AG04450 (cell line): ENCODE measurements at regions not wholly inside any gene's neighbourhood (a gene's known extent, or its start where the extent isn't known, plus 50 kb on each side); places are given as distances from the start of the nearest gene placed in this dataset.

ENCODE experiments used
- CTCF ChIA-PET: fragments of 300-600, 350-600 bp; formaldehyde crosslinking; extraction: SDS; loops from one replicate; lab custom pipeline; 2022; ENCODE audit warnings: antibody characterized with exemption, inconsistent platforms; lab: Charles Lee
- POLR2A ChIA-PET: fragments of 350-600 bp; formaldehyde crosslinking; extraction: SDS; loops from one replicate; lab custom pipeline; 2021; ENCODE audit warnings: antibody characterized with exemption, inconsistent platforms; lab: Yijun Ruan, JAX
- DNase-seq: peaks from one replicate; pipeline ENCODE4 v3.0.0-alpha.2; 2011; ENCODE audit warnings: low read depth, low spot score
- H3K27ac ChIP-seq: one replicate; pipeline ENCODE4 v1.5.1; 2012; ENCODE audit warnings: low read depth, low read length, control low read depth
- H3K27me3 ChIP-seq: one replicate; pipeline ENCODE4 v1.6.0; 2012; ENCODE audit warnings: low read length; ENCODE audit not compliant: control insufficient read depth, insufficient read depth
- H3K4me3 ChIP-seq: 2 replicates; pipeline ENCODE4 v1.5.1; 2011; ENCODE audit warnings: mild to moderate bottlenecking, low read depth, low read length, control low read depth
- H3K9me3 ChIP-seq: 2 replicates; pipeline ENCODE4 v1.5.1; 2012; ENCODE audit warnings: low read length; ENCODE audit not compliant: control insufficient read depth, insufficient read depth
- TF ChIP-seq, protein P1 (sequence below): IDR thresholded peaks from 2 replicates; pipeline ENCODE4 v1.5.1; 2011; ENCODE audit warnings: low read depth, low read length, control low read depth, inconsistent platforms

GRCh38 chr1:117284399-117285215 is 73.9 kb upstream of the VTCN1 start:
- TF ChIP-seq, protein P1, sequence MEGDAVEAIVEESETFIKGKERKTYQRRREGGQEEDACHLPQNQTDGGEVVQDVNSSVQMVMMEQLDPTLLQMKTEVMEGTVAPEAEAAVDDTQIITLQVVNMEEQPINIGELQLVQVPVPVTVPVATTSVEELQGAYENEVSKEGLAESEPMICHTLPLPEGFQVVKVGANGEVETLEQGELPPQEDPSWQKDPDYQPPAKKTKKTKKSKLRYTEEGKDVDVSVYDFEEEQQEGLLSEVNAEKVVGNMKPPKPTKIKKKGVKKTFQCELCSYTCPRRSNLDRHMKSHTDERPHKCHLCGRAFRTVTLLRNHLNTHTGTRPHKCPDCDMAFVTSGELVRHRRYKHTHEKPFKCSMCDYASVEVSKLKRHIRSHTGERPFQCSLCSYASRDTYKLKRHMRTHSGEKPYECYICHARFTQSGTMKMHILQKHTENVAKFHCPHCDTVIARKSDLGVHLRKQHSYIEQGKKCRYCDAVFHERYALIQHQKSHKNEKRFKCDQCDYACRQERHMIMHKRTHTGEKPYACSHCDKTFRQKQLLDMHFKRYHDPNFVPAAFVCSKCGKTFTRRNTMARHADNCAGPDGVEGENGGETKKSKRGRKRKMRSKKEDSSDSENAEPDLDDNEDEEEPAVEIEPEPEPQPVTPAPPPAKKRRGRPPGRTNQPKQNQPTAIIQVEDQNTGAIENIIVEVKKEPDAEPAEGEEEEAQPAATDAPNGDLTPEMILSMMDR, result peak; percentile 74
- no peaks in the 10 kb centered on the region for H3K27me3 ChIP-seq
- no peaks in the 10 kb centered on the region for H3K9me3 ChIP-seq
- no peak overlapping the region for H3K4me3 ChIP-seq
- DNase-seq, result peak; percentile 50
- H3K27ac ChIP-seq, result no peak overlapping the region
- ChIA-PET POLR2A (interaction anchor here (0.7 to 0.9 kb wide), 2 partner anchors 163 to 217 kb away, joined by 3 read pairs; no protein-coding TSS in a partner anchor), CTCF (interaction anchor here (0.5 to 11.9 kb wide), 47 partner anchors 8 to 560 kb away, joined by 3 to 381 read pairs (median 4); partner anchors contain the start of genes TRIM45 and TTF2)

DNA sequence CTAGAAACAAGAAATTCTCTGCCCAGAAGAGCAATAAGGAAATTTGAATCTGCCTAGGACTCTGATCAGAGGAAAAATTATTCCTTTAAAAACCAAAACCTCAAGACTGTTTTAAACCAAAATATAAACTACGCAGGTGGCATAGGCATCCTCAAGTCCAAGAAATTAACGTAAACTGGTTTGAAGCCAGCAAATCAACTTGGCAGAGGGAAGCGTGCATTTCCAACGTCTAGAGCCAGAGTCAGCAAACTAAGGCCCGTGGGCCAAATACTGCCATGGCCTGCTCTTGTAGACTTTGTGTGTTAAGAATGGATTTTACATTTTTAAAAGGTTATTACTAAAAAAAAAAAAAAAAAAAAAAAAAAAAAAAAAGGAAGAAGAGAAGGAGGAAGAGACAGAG is 67.8 kb upstream of the VTCN1 start:
- TF ChIP-seq, protein P1, result no peak
- H3K27ac ChIP-seq, result no peak overlapping the region
- no peaks in the 10 kb centered on the region for H3K9me3 ChIP-seq
- H3K4me3 ChIP-seq, result no peak overlapping the region
- ChIA-PET POLR2A (no interaction called here), CTCF (interaction anchor here (1.1 to 2.6 kb wide), 2 partner anchors 210 to 218 kb away, joined by 3 to 10 read pairs; partner anchors contain the start of gene TTF2)
- no peak for DNase-seq
- H3K27me3 ChIP-seq, result peaks cover 2% of the 10 kb centered on the region

DNA sequence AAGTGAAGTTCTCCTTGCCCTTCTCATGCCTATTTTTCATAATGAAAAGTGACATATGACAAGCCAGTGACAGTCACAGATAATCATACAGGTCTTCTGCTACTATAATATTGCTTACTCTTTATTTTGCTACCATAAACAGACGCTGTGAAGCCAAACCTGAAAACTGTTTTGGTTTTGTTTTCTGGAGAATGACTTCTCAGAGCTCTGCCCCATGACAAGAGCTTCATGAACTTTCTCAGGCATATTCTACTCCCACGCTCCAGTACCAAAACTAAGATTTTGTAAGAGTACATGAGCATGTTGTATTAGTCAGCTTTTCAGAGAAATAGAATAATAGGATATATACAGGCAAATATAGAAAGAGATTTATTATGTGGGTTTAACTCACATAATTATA is 64.3 kb upstream of the VTCN1 start:
- TF ChIP-seq, protein P1, result no peak
- ChIA-PET POLR2A (no interaction called here), CTCF (interaction anchor here (2.3 to 2.5 kb wide), 2 partner anchors 9 to 207 kb away, joined by 13 to 15 read pairs; no protein-coding TSS in a partner anchor)
- Histone ChIP-seq H3K27ac (no peak overlapping the region), H3K9me3 (no peaks in the 10 kb centered on the region), H3K4me3 (no peak overlapping the region), H3K27me3 (peaks cover 5% of the 10 kb centered on the region)
- no peak for DNase-seq

GRCh38 chr1:117271959-117272358 is 61.2 kb upstream of the VTCN1 start:
- no peak overlapping the region for H3K4me3 ChIP-seq
- TF ChIP-seq, protein P1, result no peak
- ChIA-PET POLR2A (no interaction called here), CTCF (interaction anchor here (1.1 kb wide), 1 partner anchor 69 kb away, joined by 3 read pairs; no protein-coding TSS in a partner anchor)
- H3K27ac ChIP-seq, result no peak overlapping the region
- no peak for DNase-seq
- no peaks in the 10 kb centered on the region for H3K9me3 ChIP-seq
- H3K27me3 ChIP-seq, result peaks cover 8% of the 10 kb centered on the region

GRCh38 chr1:117271129-117271528 is 60.4 kb upstream of the VTCN1 start:
- POLR2A ChIA-PET, result no interaction called here
- DNase-seq, result no peak
- Histone ChIP-seq H3K27me3 (peaks cover 8% of the 10 kb centered on the region), H3K9me3 (no peaks in the 10 kb centered on the region), H3K27ac (no peak overlapping the region), H3K4me3 (no peak overlapping the region)
- CTCF ChIA-PET, result interaction anchor here (1.0 kb wide), 1 partner anchor 13 kb away, joined by 4 read pairs; no protein-coding TSS in a partner anchor
- TF ChIP-seq, protein P1, result no peak
